ENCODE measurements at regions not wholly inside any gene's neighbourhood (a gene's known extent, or its start where the extent isn't known, plus 50 kb on each side); places are given as distances from the start of the nearest gene placed in this dataset.
"Not testable (repeated sequence)": the region's sequence is repeated elsewhere in the genome, so short reads cannot be mapped to it uniquely, and the experiment has no call there.

DNA sequence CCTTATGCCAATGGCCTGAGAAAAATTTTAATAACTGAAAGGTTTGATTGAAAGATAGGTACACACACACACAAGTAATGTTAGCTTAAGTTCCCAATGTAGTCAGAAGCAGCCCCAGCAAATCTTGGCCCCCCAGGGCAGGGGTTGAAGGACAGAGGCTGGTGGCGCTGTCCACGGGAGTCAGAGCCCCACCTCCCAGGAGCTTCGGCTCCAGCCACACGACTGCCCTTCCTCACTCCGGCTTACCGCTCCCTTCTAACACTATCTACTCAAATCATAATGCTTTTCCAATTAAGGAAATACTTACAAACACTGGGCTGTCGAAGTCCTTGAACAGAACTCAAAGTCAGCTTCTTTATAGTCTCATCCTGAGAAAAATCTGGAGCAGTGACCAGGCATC lies 163.9 kb upstream of the NBPF12 start:
- TF ChIP-seq, protein P1, sequence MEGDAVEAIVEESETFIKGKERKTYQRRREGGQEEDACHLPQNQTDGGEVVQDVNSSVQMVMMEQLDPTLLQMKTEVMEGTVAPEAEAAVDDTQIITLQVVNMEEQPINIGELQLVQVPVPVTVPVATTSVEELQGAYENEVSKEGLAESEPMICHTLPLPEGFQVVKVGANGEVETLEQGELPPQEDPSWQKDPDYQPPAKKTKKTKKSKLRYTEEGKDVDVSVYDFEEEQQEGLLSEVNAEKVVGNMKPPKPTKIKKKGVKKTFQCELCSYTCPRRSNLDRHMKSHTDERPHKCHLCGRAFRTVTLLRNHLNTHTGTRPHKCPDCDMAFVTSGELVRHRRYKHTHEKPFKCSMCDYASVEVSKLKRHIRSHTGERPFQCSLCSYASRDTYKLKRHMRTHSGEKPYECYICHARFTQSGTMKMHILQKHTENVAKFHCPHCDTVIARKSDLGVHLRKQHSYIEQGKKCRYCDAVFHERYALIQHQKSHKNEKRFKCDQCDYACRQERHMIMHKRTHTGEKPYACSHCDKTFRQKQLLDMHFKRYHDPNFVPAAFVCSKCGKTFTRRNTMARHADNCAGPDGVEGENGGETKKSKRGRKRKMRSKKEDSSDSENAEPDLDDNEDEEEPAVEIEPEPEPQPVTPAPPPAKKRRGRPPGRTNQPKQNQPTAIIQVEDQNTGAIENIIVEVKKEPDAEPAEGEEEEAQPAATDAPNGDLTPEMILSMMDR (IDR thresholded peaks at IDR 0.05), result not testable (repeated sequence)
- not testable (repeated sequence) for TF ChIP-seq POLR2A (IDR thresholded peaks at IDR 0.05)

All from testis (tissue), 2 donors.